ENCODE measurements at regions not wholly inside any gene's neighbourhood (a gene's known extent, or its start where the extent isn't known, plus 50 kb on each side); places are given as distances from the start of the nearest gene placed in this dataset.

DNA sequence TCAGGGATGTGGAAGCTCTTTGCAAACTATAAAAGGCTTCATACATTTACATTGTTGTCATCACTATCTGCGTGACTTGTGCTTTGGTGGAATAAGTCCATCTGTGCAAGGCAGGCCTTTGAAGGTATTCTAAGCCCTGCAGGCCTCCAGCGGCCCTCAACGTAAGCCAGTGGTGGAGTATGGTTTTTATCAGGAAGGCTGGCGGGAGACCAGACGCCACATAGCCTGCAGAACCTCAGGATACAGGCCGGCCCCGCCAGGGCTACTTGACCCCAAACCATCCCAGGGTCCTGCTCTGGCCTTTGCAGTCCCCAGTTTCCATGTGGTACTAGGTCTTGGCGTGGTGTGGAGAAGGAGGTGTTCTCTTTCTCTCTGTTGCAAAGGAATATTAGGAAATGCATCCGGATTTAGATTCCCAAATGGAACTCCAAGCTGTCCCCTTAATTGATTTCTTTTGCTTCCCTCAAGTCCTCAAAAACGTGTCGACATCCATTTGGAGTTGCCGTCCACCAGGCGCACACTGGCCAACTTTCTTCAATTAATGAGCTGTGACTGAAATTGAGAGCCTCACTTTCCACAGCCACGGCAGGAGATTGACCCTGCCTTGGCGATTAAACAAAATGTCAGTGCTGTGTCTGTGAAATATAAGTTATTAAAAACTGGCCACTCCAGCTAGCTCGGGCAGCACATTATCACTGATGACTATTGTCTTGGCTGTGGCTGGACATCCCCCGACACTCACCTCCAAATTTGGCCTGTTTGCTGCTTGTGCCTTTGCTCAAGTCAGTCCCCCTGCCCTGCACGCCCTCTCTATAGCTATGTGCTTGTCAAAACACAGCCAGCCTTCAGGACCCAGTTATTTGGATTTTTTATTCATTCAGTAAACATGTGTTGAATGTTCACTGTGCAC lies 239.8 kb upstream of the TLE3 start:
- Histone ChIP-seq H3K4me1 (ENCODE audit: insufficient read depth, poor library complexity, severe bottlenecking) (no peaks in the 10 kb centered on the region), H3K9me3 (ENCODE audit: severe bottlenecking) (peaks cover 3% of the 10 kb centered on the region), H3K27ac (ENCODE audit: poor library complexity, severe bottlenecking) (no peak overlapping the region), H3K27me3 (ENCODE audit: insufficient read depth, poor library complexity, severe bottlenecking) (no peaks in the 10 kb centered on the region), H3K36me3 (ENCODE audit: low read depth) (no peaks in the 10 kb centered on the region), H3K4me3 (ENCODE audit: severe bottlenecking) (no peak overlapping the region)
- no peak for ATAC-seq (ENCODE audit: low read depth)
- peak; percentile 58 for DNase-seq (ENCODE audit: low spot score)
- TF ChIP-seq, protein P1, sequence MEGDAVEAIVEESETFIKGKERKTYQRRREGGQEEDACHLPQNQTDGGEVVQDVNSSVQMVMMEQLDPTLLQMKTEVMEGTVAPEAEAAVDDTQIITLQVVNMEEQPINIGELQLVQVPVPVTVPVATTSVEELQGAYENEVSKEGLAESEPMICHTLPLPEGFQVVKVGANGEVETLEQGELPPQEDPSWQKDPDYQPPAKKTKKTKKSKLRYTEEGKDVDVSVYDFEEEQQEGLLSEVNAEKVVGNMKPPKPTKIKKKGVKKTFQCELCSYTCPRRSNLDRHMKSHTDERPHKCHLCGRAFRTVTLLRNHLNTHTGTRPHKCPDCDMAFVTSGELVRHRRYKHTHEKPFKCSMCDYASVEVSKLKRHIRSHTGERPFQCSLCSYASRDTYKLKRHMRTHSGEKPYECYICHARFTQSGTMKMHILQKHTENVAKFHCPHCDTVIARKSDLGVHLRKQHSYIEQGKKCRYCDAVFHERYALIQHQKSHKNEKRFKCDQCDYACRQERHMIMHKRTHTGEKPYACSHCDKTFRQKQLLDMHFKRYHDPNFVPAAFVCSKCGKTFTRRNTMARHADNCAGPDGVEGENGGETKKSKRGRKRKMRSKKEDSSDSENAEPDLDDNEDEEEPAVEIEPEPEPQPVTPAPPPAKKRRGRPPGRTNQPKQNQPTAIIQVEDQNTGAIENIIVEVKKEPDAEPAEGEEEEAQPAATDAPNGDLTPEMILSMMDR (IDR thresholded peaks at IDR 0.05; ENCODE audit: poor library complexity, severe bottlenecking) = no peak

DNA sequence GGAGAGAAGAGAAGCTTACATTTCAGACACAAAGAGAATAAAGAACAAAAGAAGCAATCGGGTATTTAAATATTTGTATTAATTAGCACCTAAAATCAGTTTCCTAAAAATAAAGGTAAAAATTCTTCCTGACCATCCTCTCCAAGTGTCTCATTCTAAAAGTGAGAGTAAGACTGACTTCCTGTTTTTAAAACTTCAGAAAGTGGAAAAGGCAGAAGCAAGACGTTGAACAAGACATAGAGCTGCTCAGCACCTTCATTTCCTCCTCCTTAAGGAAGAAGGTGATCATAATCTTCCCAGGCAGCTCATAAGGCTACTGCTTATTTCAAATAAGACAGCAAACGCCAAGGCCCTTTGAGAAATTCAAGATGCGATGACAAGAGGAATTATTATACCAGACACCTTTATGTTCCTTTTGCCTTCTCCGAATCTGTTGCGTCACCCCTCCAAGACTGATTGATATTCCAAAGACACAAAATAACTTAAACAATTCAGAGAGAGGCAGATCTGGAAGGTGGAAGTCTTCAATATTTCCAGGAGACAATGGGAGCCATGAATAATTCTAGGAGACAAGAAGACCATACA lies 238.8 kb upstream of the TLE3 start:
- Histone ChIP-seq H3K4me3 (ENCODE audit: severe bottlenecking) (no peak overlapping the region), H3K27ac (ENCODE audit: poor library complexity, severe bottlenecking) (no peak overlapping the region), H3K27me3 (ENCODE audit: insufficient read depth, poor library complexity, severe bottlenecking) (no peaks in the 10 kb centered on the region), H3K4me1 (ENCODE audit: insufficient read depth, poor library complexity, severe bottlenecking) (no peaks in the 10 kb centered on the region), H3K36me3 (ENCODE audit: low read depth) (no peaks in the 10 kb centered on the region), H3K9me3 (ENCODE audit: severe bottlenecking) (peaks cover 3% of the 10 kb centered on the region)
- TF ChIP-seq, protein P1 (IDR thresholded peaks at IDR 0.05; ENCODE audit: poor library complexity, severe bottlenecking) = no peak
- ATAC-seq (ENCODE audit: low read depth) (no peak), DNase-seq (ENCODE audit: low spot score) (peak; percentile 6)

DNA sequence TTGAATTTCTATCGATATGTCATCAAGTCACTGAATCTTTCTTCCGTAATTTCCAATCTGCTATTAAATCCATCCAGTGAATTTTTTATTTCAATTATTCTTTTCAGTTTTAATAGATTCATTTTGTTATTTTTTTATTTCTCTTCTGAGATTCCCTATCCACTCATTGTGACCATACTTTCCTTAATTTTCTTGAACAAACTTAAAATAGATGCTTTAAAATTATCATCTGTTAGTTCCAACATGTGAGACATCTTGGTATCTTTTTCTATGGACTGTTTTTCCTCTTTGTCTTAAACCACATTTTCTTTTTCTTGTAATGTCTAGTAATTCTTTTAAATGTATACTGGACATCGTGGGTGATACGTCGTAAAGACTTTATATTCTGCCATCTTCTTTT lies 236.6 kb upstream of the TLE3 start:
- Histone ChIP-seq H3K27me3 (ENCODE audit: insufficient read depth, poor library complexity, severe bottlenecking) (no peaks in the 10 kb centered on the region), H3K27ac (ENCODE audit: poor library complexity, severe bottlenecking) (no peak overlapping the region), H3K4me1 (ENCODE audit: insufficient read depth, poor library complexity, severe bottlenecking) (no peaks in the 10 kb centered on the region), H3K36me3 (ENCODE audit: low read depth) (no peaks in the 10 kb centered on the region), H3K9me3 (ENCODE audit: severe bottlenecking) (peaks cover 3% of the 10 kb centered on the region), H3K4me3 (ENCODE audit: severe bottlenecking) (no peak overlapping the region)
- ATAC-seq (ENCODE audit: low read depth) (no peak), DNase-seq (ENCODE audit: low spot score) (no peak)
- TF ChIP-seq, protein P1 (IDR thresholded peaks at IDR 0.05; ENCODE audit: poor library complexity, severe bottlenecking) = no peak

DNA sequence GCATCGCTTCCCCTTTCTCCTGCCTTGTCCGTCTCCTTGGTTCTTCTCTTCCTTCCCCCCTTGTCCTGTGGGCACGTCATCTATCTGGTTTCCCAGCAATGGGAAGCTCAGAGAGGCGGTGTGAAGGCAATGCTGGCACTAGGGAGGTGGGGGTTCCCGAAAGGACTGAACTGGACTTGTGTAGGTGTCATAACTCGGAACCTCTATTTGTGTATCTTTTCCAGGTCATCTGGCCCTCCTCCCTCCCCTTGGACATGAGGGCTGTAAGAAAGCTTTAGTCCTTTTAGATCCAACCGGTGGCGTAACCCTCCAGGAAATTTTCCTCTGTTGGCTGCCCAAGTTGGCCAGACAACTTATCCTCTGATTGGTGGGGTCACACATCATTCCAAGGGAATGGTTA lies 231.5 kb upstream of the TLE3 start:
- TF ChIP-seq, protein P1 (IDR thresholded peaks at IDR 0.05; ENCODE audit: poor library complexity, severe bottlenecking) = no peak
- H3K27me3 ChIP-seq (ENCODE audit: insufficient read depth, poor library complexity, severe bottlenecking) = no peaks in the 10 kb centered on the region
- DNase-seq (ENCODE audit: low spot score) (no peak), ATAC-seq (ENCODE audit: low read depth) (no peak)
- H3K9me3 ChIP-seq (ENCODE audit: severe bottlenecking) = no peaks in the 10 kb centered on the region
- no peak overlapping the region for H3K27ac ChIP-seq (ENCODE audit: poor library complexity, severe bottlenecking)
- H3K36me3 ChIP-seq (ENCODE audit: low read depth) = no peaks in the 10 kb centered on the region
- H3K4me1 ChIP-seq (ENCODE audit: insufficient read depth, poor library complexity, severe bottlenecking) = peaks cover 12% of the 10 kb centered on the region
- no peak overlapping the region for H3K4me3 ChIP-seq (ENCODE audit: severe bottlenecking)
